HEK293 (cell line): ENCODE measurements at regions not wholly inside any gene's neighbourhood (a gene's known extent, or its start where the extent isn't known, plus 50 kb on each side); places are given as distances from the start of the nearest gene placed in this dataset.

Experiments
- CTCF ChIA-PET: fragments of 350-600 bp; formaldehyde crosslinking; extraction: SDS; loops from one replicate; lab custom pipeline; 2021; ENCODE audit warnings: antibody characterized with exemption; lab: Yijun Ruan, JAX
- POLR2A ChIA-PET: fragments of 300-600 bp; formaldehyde crosslinking; extraction: SDS; loops from one replicate; lab custom pipeline; 2020; ENCODE audit warnings: antibody characterized with exemption, inconsistent platforms; lab: Yijun Ruan, JAX
- H3K27ac ChIP-seq: fragments of 200-500 bp; sonication (Bioruptor generic); 2 replicates; pipeline ENCODE4 v1.5.1; 2014; ENCODE audit warnings: low read depth, low read length, control low read depth, inconsistent platforms; ENCODE audit errors: extremely low read depth
- H3K36me3 ChIP-seq, 2 experiments: fragments of 200-500 bp in 1 of 2; sonication (Bioruptor generic) in 1 of 2; 1 replicate in 1 of 2; 2 replicates in 1 of 2; pipeline ENCODE4 v1.5.1; 2014 to 2017; ENCODE audit warnings: inconsistent platforms in 2 of 2, low read length in 2 of 2; ENCODE audit not compliant: control insufficient read depth in 2 of 2, insufficient read depth in 1 of 2
- H3K4me1 ChIP-seq: fragments of 200-500 bp; sonication (Bioruptor generic); 2 replicates; pipeline ENCODE4 v1.5.1; 2014; ENCODE audit warnings: mild to moderate bottlenecking, low read length, inconsistent platforms; ENCODE audit not compliant: control insufficient read depth, insufficient read depth
- H3K4me3 ChIP-seq: 2 replicates; pipeline ENCODE4 v1.5.1; 2011; ENCODE audit warnings: low read depth, mild to moderate bottlenecking, control low read depth, low read length, moderate library complexity
- H3K9me3 ChIP-seq: fragments of 200-500 bp; sonication (Bioruptor generic); 2 replicates; pipeline ENCODE4 v1.5.1; 2014; ENCODE audit warnings: low read depth, low read length, inconsistent platforms; ENCODE audit not compliant: control insufficient read depth, insufficient read depth
- KLF10 ChIP-seq: fragments of 450-650 bp; IDR thresholded peaks from 2 replicates; pipeline ENCODE4 v1.5.1; 2018; ENCODE audit warnings: missing biosample characterization, mild to moderate bottlenecking, missing genetic modification characterization
- OVOL3 ChIP-seq: fragments of 450-650 bp; formaldehyde crosslinking; IDR thresholded peaks from 2 replicates; pipeline ENCODE4 v1.5.1; 2016; ENCODE audit warnings: missing biosample characterization, missing genetic modification characterization
- YY1 ChIP-seq: fragments of 450-650 bp; formaldehyde crosslinking; IDR thresholded peaks from 2 replicates; pipeline ENCODE4 v1.5.1; 2018; ENCODE audit warnings: missing biosample characterization, missing genetic modification characterization
- ZBTB20 ChIP-seq: fragments of 450-650 bp; formaldehyde crosslinking; IDR thresholded peaks from 2 replicates; pipeline ENCODE4 v1.5.1; 2016; ENCODE audit warnings: missing biosample characterization, missing genetic modification characterization
- ZBTB49 ChIP-seq: fragments of 450-650 bp; formaldehyde crosslinking; IDR thresholded peaks from 2 replicates; pipeline ENCODE4 v1.5.1; 2016; ENCODE audit warnings: missing biosample characterization, missing genetic modification characterization, low read depth
- ZFP3 ChIP-seq: fragments of 450-650 bp; formaldehyde crosslinking; IDR thresholded peaks from 2 replicates; pipeline ENCODE4 v1.5.1; 2016; ENCODE audit warnings: low read depth, missing biosample characterization, missing genetic modification characterization
- ZNF112 ChIP-seq: fragments of 450-650 bp; formaldehyde crosslinking; IDR thresholded peaks from 2 replicates; pipeline ENCODE4 v1.5.0; 2017; ENCODE audit warnings: missing biosample characterization, missing genetic modification characterization
- ZNF146 ChIP-seq: fragments of 450-650 bp; formaldehyde crosslinking; IDR thresholded peaks from 2 replicates; pipeline ENCODE4 v1.5.1; 2016; ENCODE audit warnings: missing biosample characterization, missing genetic modification characterization
- ZNF157 ChIP-seq: fragments of 450-650 bp; formaldehyde crosslinking; IDR thresholded peaks from 2 replicates; pipeline ENCODE4 v1.5.1; 2016; ENCODE audit warnings: missing biosample characterization, missing genetic modification characterization
- ZNF174 ChIP-seq: fragments of 450-650 bp; formaldehyde crosslinking; IDR thresholded peaks from 2 replicates; pipeline ENCODE4 v1.5.0; 2017; ENCODE audit warnings: missing biosample characterization, mild to moderate bottlenecking, missing genetic modification characterization
- ZNF184 ChIP-seq: fragments of 450-650 bp; IDR thresholded peaks from 2 replicates; pipeline ENCODE4 v1.5.1; 2018; ENCODE audit warnings: missing biosample characterization, mild to moderate bottlenecking, missing genetic modification characterization
- ZNF214 ChIP-seq: fragments of 450-650 bp; formaldehyde crosslinking; IDR thresholded peaks from 2 replicates; pipeline ENCODE4 v1.5.1; 2017; ENCODE audit warnings: missing biosample characterization, mild to moderate bottlenecking, missing genetic modification characterization, borderline replicate concordance
- ZNF274 ChIP-seq, 2 experiments: fragments of 200-500 bp in 1 of 2; fragments of 450-650 bp in 1 of 2; sonication (Bioruptor generic) in 1 of 2; formaldehyde crosslinking in 1 of 2; IDR thresholded peaks; 2 replicates each; pipeline versions ENCODE4 v1.5.1 to v1.6.1; 2014 to 2016; ENCODE audit warnings: borderline replicate concordance in 1 of 2, inconsistent platforms in 1 of 2, low read length in 1 of 2, missing biosample characterization in 1 of 2, missing genetic modification characterization in 1 of 2
- ZNF510 ChIP-seq: fragments of 450-650 bp; formaldehyde crosslinking; IDR thresholded peaks from 2 replicates; pipeline ENCODE4 v1.5.1; 2018; ENCODE audit warnings: mild to moderate bottlenecking, missing genetic modification characterization, missing biosample characterization; ENCODE audit not compliant: insufficient replicate concordance
- ZNF585B ChIP-seq: fragments of 450-650 bp; formaldehyde crosslinking; IDR thresholded peaks from 2 replicates; pipeline ENCODE4 v1.5.1; 2016; ENCODE audit warnings: missing biosample characterization, missing genetic modification characterization
- ZNF596 ChIP-seq: fragments of 450-650 bp; IDR thresholded peaks from 2 replicates; pipeline ENCODE4 v1.5.0; 2018; ENCODE audit warnings: missing biosample characterization, mild to moderate bottlenecking, missing genetic modification characterization, moderate library complexity
- ZNF76 ChIP-seq: fragments of 450-650 bp; formaldehyde crosslinking; IDR thresholded peaks from 2 replicates; pipeline ENCODE4; 2016; ENCODE audit warnings: low read depth, missing biosample characterization, missing genetic modification characterization, borderline replicate concordance
- ZNF791 ChIP-seq: fragments of 450-650 bp; formaldehyde crosslinking; IDR thresholded peaks from 2 replicates; pipeline ENCODE4 v1.5.1; 2016; ENCODE audit warnings: missing biosample characterization, missing genetic modification characterization
- ZXDB ChIP-seq: fragments of 450-650 bp; formaldehyde crosslinking; IDR thresholded peaks from 2 replicates; pipeline ENCODE4 v1.5.1; 2016; ENCODE audit warnings: missing biosample characterization, missing genetic modification characterization
- TF ChIP-seq, protein P1 (sequence below): fragments of 450-650 bp; formaldehyde crosslinking; IDR thresholded peaks from 2 replicates; pipeline ENCODE4 v1.5.1; 2016; ENCODE audit warnings: missing biosample characterization, missing genetic modification characterization, borderline replicate concordance
- TF ChIP-seq, protein P2 (sequence below): fragments of 450-650 bp; formaldehyde crosslinking; IDR thresholded peaks from 2 replicates; pipeline ENCODE4 v1.5.1; 2017; ENCODE audit warnings: missing biosample characterization, missing genetic modification characterization

DNA sequence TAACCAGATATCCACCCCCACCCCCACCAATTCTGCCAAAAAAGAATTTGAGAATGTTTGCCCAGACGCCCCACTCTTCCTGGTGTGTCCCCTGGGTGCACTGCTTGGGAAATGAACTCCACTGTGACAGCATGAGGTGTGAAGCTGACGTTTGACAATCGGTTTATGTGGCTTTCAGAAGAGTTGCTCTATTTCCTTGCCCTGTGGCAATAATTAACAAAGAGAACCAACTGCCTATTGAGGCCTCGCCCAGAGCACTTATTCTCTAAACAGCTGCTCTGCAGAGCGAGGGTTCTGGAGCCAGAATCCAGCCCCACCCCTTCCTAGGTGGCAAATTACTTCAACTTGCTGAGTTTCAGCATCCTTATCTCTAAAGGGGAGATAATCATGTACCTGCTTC lies 115.8 kb upstream of the SIX3 start:
- Histone ChIP-seq H3K4me3 (no peak overlapping the region), H3K4me1 (0 out of 2 replicates have a peak, but pooled peaks cover 2% of the 10 kb centered on the region), H3K9me3 (no peaks in the 10 kb centered on the region), H3K36me3 (no peaks in the 10 kb centered on the region), H3K27ac (no peak overlapping the region)
- TF ChIP-seq ZNF76, result no peak
- no peak for TF ChIP-seq OVOL3 (tag by site-specific recombination)
- no peak for TF ChIP-seq ZNF157 (tag by site-specific recombination)
- no peak for TF ChIP-seq ZNF184 (tag by site-specific recombination)
- no peak for TF ChIP-seq ZBTB20
- ChIA-PET POLR2A (no interaction called here), CTCF (interaction anchor here (1.6 kb wide), 1 partner anchor 346 kb away, joined by 10 read pairs; no protein-coding TSS in a partner anchor)

DNA sequence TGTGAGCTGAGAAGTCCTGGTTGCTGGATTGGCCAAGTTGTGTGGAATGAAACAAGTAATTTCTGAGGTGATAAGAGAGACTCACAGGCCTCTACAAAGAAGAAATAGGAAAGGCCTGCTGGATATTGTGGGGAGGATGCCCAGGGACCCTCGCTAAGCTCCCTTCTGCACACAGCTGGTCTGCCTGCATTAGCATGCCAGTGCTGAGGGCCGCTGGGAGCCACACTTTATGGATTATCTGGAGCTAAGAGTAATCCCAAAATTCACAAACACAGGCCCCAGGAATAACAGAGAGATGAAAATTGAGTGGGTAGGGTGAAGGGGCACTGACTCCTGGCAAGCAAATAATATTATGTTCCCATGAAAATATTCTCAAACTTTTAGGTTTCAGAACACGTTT lies 114.9 kb upstream of the SIX3 start:
- TF ChIP-seq OVOL3 (tag by site-specific recombination) (no peak), ZNF510 (no peak), ZNF112 (no peak)
- Histone ChIP-seq H3K9me3 (no peaks in the 10 kb centered on the region), H3K27ac (no peak overlapping the region), H3K36me3 (no peaks in the 10 kb centered on the region), H3K4me3 (no peak overlapping the region), H3K4me1 (0 out of 2 replicates have a peak, but pooled peaks cover 2% of the 10 kb centered on the region)
- POLR2A ChIA-PET, result no interaction called here
- CTCF ChIA-PET, result interaction anchor here (1.6 kb wide), 1 partner anchor 347 kb away, joined by 10 read pairs; no protein-coding TSS in a partner anchor

- Histone ChIP-seq H3K4me1 (0 out of 2 replicates have a peak, but pooled peaks cover 2% of the 10 kb centered on the region), H3K9me3 (no peaks in the 10 kb centered on the region), H3K27ac (no peak overlapping the region), H3K36me3 (no peaks in the 10 kb centered on the region), H3K4me3 (no peak overlapping the region)
- ChIA-PET CTCF (interaction anchor here (0.6 to 0.7 kb wide), 2 partner anchors 19 to 125 kb away, joined by 3 read pairs; no protein-coding TSS in a partner anchor), POLR2A (no interaction called here)
- TF ChIP-seq ZXDB (tag by site-specific recombination) (no peak), ZNF146 (no peak), ZBTB49 (no peak), ZNF791 (tag by site-specific recombination) (no peak), KLF10 (tag by site-specific recombination) (no peak), YY1 (no peak), ZNF585B (no peak)
These were observed 111.7 kb upstream of the SIX3 start for GRCh38 chr2:44829771-44830170.

DNA sequence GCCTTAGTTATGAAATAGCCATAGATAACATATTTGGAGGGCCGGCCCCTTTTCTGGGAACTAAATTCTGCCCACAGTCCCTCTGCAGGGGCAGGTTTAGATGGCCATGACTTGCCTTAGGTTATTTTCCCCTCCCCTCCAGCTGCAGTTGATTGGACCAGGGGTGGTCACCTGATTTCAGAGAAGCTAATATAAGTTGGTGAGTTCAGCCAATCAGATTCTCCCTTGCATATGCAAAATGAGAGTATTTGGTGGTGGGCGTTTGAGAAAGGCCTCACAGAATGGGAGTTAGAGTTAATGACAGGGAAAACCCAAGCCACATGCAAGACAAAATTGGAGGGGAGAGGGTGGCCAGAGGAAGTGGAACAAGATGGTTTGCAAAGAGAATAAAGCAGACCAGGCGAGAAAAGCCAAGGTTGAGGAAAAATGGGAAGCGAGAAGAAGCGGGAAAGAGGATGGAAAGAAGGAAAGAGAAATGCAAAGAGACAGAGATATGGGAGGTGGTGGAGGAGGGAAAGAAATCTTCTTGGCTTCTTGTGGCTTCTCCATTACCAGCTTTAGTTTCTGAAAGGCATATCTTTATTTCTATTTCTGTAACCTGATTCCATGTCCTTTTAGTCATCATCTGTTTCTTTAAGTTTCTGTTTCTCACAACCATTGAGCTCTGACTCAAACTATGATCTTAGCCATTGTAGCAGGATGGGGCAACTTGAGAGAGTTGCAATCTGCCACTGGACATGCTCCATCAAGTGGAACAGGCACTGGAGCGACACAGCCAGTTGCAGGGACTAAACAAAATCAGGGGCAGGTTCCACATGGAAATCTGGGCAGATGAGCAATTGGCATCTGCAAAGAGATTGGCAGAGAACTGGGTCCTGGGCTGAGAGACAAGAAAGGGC lies 108.1 kb upstream of the SIX3 start:
- Histone ChIP-seq H3K36me3 (no peaks in the 10 kb centered on the region), H3K9me3 (no peaks in the 10 kb centered on the region), H3K27ac (no peak overlapping the region), H3K4me3 (no peak overlapping the region), H3K4me1 (no peaks in the 10 kb centered on the region)
- CTCF ChIA-PET, result no interaction called here
- POLR2A ChIA-PET, result no interaction called here
- TF ChIP-seq ZNF174 (tag by site-specific recombination), result no peak
- TF ChIP-seq, protein P1, sequence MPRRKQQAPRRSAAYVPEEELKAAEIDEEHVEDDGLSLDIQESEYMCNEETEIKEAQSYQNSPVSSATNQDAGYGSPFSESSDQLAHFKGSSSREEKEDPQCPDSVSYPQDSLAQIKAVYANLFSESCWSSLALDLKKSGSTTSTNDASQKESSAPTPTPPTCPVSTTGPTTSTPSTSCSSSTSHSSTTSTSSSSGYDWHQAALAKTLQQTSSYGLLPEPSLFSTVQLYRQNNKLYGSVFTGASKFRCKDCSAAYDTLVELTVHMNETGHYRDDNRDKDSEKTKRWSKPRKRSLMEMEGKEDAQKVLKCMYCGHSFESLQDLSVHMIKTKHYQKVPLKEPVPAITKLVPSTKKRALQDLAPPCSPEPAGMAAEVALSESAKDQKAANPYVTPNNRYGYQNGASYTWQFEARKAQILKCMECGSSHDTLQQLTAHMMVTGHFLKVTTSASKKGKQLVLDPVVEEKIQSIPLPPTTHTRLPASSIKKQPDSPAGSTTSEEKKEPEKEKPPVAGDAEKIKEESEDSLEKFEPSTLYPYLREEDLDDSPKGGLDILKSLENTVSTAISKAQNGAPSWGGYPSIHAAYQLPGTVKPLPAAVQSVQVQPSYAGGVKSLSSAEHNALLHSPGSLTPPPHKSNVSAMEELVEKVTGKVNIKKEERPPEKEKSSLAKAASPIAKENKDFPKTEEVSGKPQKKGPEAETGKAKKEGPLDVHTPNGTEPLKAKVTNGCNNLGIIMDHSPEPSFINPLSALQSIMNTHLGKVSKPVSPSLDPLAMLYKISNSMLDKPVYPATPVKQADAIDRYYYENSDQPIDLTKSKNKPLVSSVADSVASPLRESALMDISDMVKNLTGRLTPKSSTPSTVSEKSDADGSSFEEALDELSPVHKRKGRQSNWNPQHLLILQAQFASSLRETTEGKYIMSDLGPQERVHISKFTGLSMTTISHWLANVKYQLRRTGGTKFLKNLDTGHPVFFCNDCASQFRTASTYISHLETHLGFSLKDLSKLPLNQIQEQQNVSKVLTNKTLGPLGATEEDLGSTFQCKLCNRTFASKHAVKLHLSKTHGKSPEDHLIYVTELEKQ (tag by site-specific recombination), result no peak
- no peak for TF ChIP-seq ZFP3
- no peak for TF ChIP-seq ZNF596 (tag by site-specific recombination)
- no peak for TF ChIP-seq ZNF214
- no peak for TF ChIP-seq ZNF274 (IDR thresholded peaks at IDR 0.05; ENCODE audit: low read length)
- TF ChIP-seq ZNF274 (tag by site-specific recombination; IDR thresholded peaks at IDR 0.05; ENCODE audit: borderline replicate concordance), result no peak
- TF ChIP-seq, protein P2, sequence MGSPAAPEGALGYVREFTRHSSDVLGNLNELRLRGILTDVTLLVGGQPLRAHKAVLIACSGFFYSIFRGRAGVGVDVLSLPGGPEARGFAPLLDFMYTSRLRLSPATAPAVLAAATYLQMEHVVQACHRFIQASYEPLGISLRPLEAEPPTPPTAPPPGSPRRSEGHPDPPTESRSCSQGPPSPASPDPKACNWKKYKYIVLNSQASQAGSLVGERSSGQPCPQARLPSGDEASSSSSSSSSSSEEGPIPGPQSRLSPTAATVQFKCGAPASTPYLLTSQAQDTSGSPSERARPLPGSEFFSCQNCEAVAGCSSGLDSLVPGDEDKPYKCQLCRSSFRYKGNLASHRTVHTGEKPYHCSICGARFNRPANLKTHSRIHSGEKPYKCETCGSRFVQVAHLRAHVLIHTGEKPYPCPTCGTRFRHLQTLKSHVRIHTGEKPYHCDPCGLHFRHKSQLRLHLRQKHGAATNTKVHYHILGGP (tag by site-specific recombination), result no peak
